Aorta (tissue), 5 donors: ENCODE measurements at regions not wholly inside any gene's neighbourhood (a gene's known extent, or its start where the extent isn't known, plus 50 kb on each side); places are given as distances from the start of the nearest gene placed in this dataset.
"Not testable (repeated sequence)": the region's sequence is repeated elsewhere in the genome, so short reads cannot be mapped to it uniquely, and the experiment has no call there.

Source experiments
- ATAC-seq: fragments of 200-7000 bp; cut with Tn5 transposase; one replicate; pipeline ENCODE4 v1.9.1; 2022; ENCODE audit warnings: moderate library complexity; ENCODE audit not compliant: low FRiP score
- DNase-seq, 2 donors: peaks; one replicate each; pipeline ENCODE4 v3.0.0-alpha.2; 2020
- H3K27ac ChIP-seq, 2 donors: one replicate each; pipeline ENCODE4 v1.5.1; 2013; ENCODE audit warnings: low read length in 2 of 2, mild to moderate bottlenecking in 2 of 2, moderate library complexity in 2 of 2, control low read depth in 1 of 2, inconsistent platforms in 1 of 2, low read depth in 1 of 2
- H3K27me3 ChIP-seq, 2 donors: one replicate each; pipeline ENCODE4 v1.6.1; 2013; ENCODE audit warnings: control low read depth in 1 of 2, low read length in 1 of 2, mild to moderate bottlenecking in 1 of 2, moderate library complexity in 1 of 2; ENCODE audit not compliant: insufficient read depth in 2 of 2, control insufficient read depth in 1 of 2
- H3K36me3 ChIP-seq, 2 donors: one replicate each; pipeline ENCODE4 v1.6.1; 2013; ENCODE audit warnings: control low read depth in 1 of 2, low read length in 1 of 2, mild to moderate bottlenecking in 1 of 2; ENCODE audit not compliant: insufficient read depth in 2 of 2, control insufficient read depth in 1 of 2
- H3K4me1 ChIP-seq, 2 donors: one replicate each; pipeline ENCODE4 v1.6.1; 2013; ENCODE audit warnings: low read length in 2 of 2, control low read depth in 1 of 2, mild to moderate bottlenecking in 1 of 2, moderate library complexity in 1 of 2; ENCODE audit not compliant: insufficient read depth in 2 of 2, control insufficient read depth in 1 of 2
- H3K4me3 ChIP-seq, 2 donors: one replicate each; pipeline ENCODE4 v1.5.1; 2013; ENCODE audit warnings: low read length in 2 of 2, control low read depth in 1 of 2, mild to moderate bottlenecking in 1 of 2
- H3K9me3 ChIP-seq: one replicate; pipeline ENCODE4 v1.6.1; 2013; ENCODE audit warnings: mild to moderate bottlenecking, low read length; ENCODE audit not compliant: control insufficient read depth
- WGBS, 2 donors: extraction: QIAGEN DNeasy Blood & Tissue Kit; methylation state at CpG; one replicate each; pipeline ENCODE4 v1.1.7; 2013; 5-methylcytosine and 5-hydroxymethylcytosine counted together
- intact Hi-C, 2 donors: fragments of 100-400 bp; cut with DNase I; formaldehyde crosslinking; loops; one replicate each; pipeline versions ENCODE4 v1.14.2 to v1.15.0; 2022
- donor health status: healthy with polysubstance abuse.
- donor health status: Bipolar disorder and iron deficiency.
- donor health status: DM: no; HTN: no; CAD: no.
- donor health status: DM: no; HTN: no; CAD: no.
- donor health status: DM: yes; HTN: yes; CAD: no.

GRCh38 chr12:80031229-80031628 is 68.1 kb upstream of the OTOGL start:
- H3K4me3 ChIP-seq: no peak overlapping the region
- intact Hi-C loops: loop anchor here in 1 of 2 donors (5.0 kb wide), 1 partner anchor 94 kb away; the partner anchor contains the start of gene PPP1R12A
- H3K4me1 ChIP-seq: peaks cover 0 to 3% of the 10 kb centered on the region in 2 donors
- no peaks in the 10 kb centered on the region for H3K36me3 ChIP-seq
- no peaks in the 10 kb centered on the region for H3K9me3 ChIP-seq
- DNase-seq (no peak), ATAC-seq (no peak)
- no peaks in the 10 kb centered on the region for H3K27me3 ChIP-seq
- H3K27ac ChIP-seq: no peak overlapping the region
- 98 to 100% methylated on average over 1 of the region's 1 CpG for WGBS, 2 donors

GRCh38 chr12:80025638-80026037 is 73.7 kb upstream of the OTOGL start:
- ATAC-seq (no peak), DNase-seq (no peak)
- Histone ChIP-seq H3K36me3 (no peaks in the 10 kb centered on the region), H3K27ac (no peak overlapping the region), H3K9me3 (no peaks in the 10 kb centered on the region), H3K27me3 (no peaks in the 10 kb centered on the region), H3K4me3 (no peak overlapping the region), H3K4me1 (no peaks in the 10 kb centered on the region)
- intact Hi-C loops: no loop called here

- intact Hi-C loops: no loop called here
- H3K27ac ChIP-seq: no peak overlapping the region
These were observed 79.6 kb upstream of the OTOGL start for GRCh38 chr12:80019691-80020090.

GRCh38 chr12:80018119-80018518 is 81.2 kb upstream of the OTOGL start:
- 25 to 38% methylated on average over 4 of the region's 4 CpGs for WGBS, 2 donors
- ATAC-seq (no peak), DNase-seq (no peak)
- H3K4me1 ChIP-seq: peaks cover 0 to 5% of the 10 kb centered on the region in 2 donors
- H3K4me3 ChIP-seq: no peak overlapping the region
- peak overlapping the region in 1 of 2 donors; percentile 43 for H3K27ac ChIP-seq
- intact Hi-C loops: no loop called here
- H3K27me3 ChIP-seq: no peaks in the 10 kb centered on the region
- H3K36me3 ChIP-seq: no peaks in the 10 kb centered on the region
- H3K9me3 ChIP-seq: peaks cover 3% of the 10 kb centered on the region

More at GRCh38 chr12:80019691-80020090, 79.6 kb upstream of the OTOGL start:
- H3K4me3 ChIP-seq: no peak overlapping the region
- H3K36me3 ChIP-seq: no peaks in the 10 kb centered on the region
- peaks cover 0 to 5% of the 10 kb centered on the region in 2 donors for H3K4me1 ChIP-seq
- ATAC-seq: no peak
- 73 to 76% methylated on average over 5 of the region's 5 CpGs for WGBS, 2 donors
- DNase-seq: no peak
- no peaks in the 10 kb centered on the region for H3K27me3 ChIP-seq
- H3K9me3 ChIP-seq: no peaks in the 10 kb centered on the region

GRCh38 chr12:80017261-80017870 is 82.0 kb upstream of the OTOGL start:
- no peaks in the 10 kb centered on the region for H3K27me3 ChIP-seq
- H3K4me3 ChIP-seq: no peak overlapping the region
- H3K4me1 ChIP-seq: peaks cover 0 to 5% of the 10 kb centered on the region in 2 donors
- H3K27ac ChIP-seq: peak overlapping the region; percentile 68 to 87
- peaks cover 3% of the 10 kb centered on the region for H3K9me3 ChIP-seq
- no peak for DNase-seq
- no peak for ATAC-seq
- H3K36me3 ChIP-seq: no peaks in the 10 kb centered on the region
- 3 to 10% methylated on average over 1 of the region's 1 CpG for WGBS, 2 donors
- intact Hi-C loops: no loop called here

- peak overlapping the region in 1 of 2 donors; percentile 87 for H3K27ac ChIP-seq
- no peak for DNase-seq
- H3K36me3 ChIP-seq: no peaks in the 10 kb centered on the region
- ATAC-seq: no peak
- intact Hi-C loops: no loop called here
- 8 to 10% methylated on average over 3 of the region's 3 CpGs for whole genome bisulfite sequencing, 2 donors
- H3K27me3 ChIP-seq: no peaks in the 10 kb centered on the region
- peak overlapping the region in 1 of 2 donors; percentile 48 for H3K4me3 ChIP-seq
- H3K9me3 ChIP-seq: peaks cover 3% of the 10 kb centered on the region
- H3K4me1 ChIP-seq: peaks cover 0 to 5% of the 10 kb centered on the region in 2 donors
These were observed 81.8 kb upstream of the PPP1R12A start for GRCh38 chr12:80016684-80017083.

- no peak overlapping the region for H3K27ac ChIP-seq
- ATAC-seq (no peak), DNase-seq (no peak)
- 59 to 70% methylated on average over 4 of the region's 4 CpGs for WGBS, 2 donors
- no peaks in the 10 kb centered on the region for H3K27me3 ChIP-seq
- peaks cover 0 to 5% of the 10 kb centered on the region in 2 donors for H3K4me1 ChIP-seq
- no peak overlapping the region for H3K4me3 ChIP-seq
- H3K9me3 ChIP-seq: peaks cover 3% of the 10 kb centered on the region
- no peaks in the 10 kb centered on the region for H3K36me3 ChIP-seq
- intact Hi-C loops: no loop called here
These were observed 80.8 kb upstream of the PPP1R12A start for GRCh38 chr12:80015660-80016059.

- intact Hi-C loops: not testable (repeated sequence)
These were observed 68.8 kb upstream of the PPP1R12A start for GRCh38 chr12:80003744-80004143.

GRCh38 chr12:80001562-80001961 is 66.7 kb upstream of the PPP1R12A start:
- 90 to 97% methylated on average over 1 of the region's 1 CpG for WGBS, 2 donors
- H3K9me3 ChIP-seq: no peaks in the 10 kb centered on the region
- no peak overlapping the region for H3K27ac ChIP-seq
- H3K36me3 ChIP-seq: no peaks in the 10 kb centered on the region
- no peak for DNase-seq
- no peak for ATAC-seq
- no peak overlapping the region for H3K4me3 ChIP-seq
- no peaks in the 10 kb centered on the region for H3K27me3 ChIP-seq
- intact Hi-C loops: no loop called here
- H3K4me1 ChIP-seq: peaks cover 0 to 9% of the 10 kb centered on the region in 2 donors

More at GRCh38 chr12:80003744-80004143, 68.8 kb upstream of the PPP1R12A start:
- H3K27ac ChIP-seq, DNase-seq, H3K4me3 ChIP-seq, H3K4me1 ChIP-seq, H3K27me3 ChIP-seq, H3K9me3 ChIP-seq, H3K36me3 ChIP-seq: not testable (repeated sequence)
- peak; percentile 36 for ATAC-seq
